ENCODE measurements at regions not wholly inside any gene's neighbourhood (a gene's known extent, or its start where the extent isn't known, plus 50 kb on each side); places are given as distances from the start of the nearest gene placed in this dataset.

GRCh38 chr3:130621824-130622223, 104.8 kb downstream of the COL6A6 start:
- TF ChIP-seq, protein P1, sequence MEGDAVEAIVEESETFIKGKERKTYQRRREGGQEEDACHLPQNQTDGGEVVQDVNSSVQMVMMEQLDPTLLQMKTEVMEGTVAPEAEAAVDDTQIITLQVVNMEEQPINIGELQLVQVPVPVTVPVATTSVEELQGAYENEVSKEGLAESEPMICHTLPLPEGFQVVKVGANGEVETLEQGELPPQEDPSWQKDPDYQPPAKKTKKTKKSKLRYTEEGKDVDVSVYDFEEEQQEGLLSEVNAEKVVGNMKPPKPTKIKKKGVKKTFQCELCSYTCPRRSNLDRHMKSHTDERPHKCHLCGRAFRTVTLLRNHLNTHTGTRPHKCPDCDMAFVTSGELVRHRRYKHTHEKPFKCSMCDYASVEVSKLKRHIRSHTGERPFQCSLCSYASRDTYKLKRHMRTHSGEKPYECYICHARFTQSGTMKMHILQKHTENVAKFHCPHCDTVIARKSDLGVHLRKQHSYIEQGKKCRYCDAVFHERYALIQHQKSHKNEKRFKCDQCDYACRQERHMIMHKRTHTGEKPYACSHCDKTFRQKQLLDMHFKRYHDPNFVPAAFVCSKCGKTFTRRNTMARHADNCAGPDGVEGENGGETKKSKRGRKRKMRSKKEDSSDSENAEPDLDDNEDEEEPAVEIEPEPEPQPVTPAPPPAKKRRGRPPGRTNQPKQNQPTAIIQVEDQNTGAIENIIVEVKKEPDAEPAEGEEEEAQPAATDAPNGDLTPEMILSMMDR (IDR thresholded peaks at IDR 0.05; ENCODE audit: extremely low read depth in 1 of 2, insufficient read depth in 1 of 2, low read depth in 1 of 2, low read length in 2 of 2): no peak
- no peak for TF ChIP-seq MYC (IDR thresholded peaks at IDR 0.05; ENCODE audit: low read depth, low read length)
- TF ChIP-seq JUN (IDR thresholded peaks at IDR 0.05; ENCODE audit: borderline replicate concordance, insufficient read depth, insufficient read length, low read depth): no peak
- no peak for TF ChIP-seq EZH2 (IDR thresholded peaks at IDR 0.05; ENCODE audit: borderline replicate concordance, low read depth, low read length, severe bottlenecking)
- TF ChIP-seq POLR2A (IDR thresholded peaks at IDR 0.05; ENCODE audit: low read depth, low read length): no peak
- TF ChIP-seq MAX (IDR thresholded peaks at IDR 0.05; ENCODE audit: insufficient read depth, insufficient read length): no peak
- TF ChIP-seq GATA2 (IDR thresholded peaks at IDR 0.05; ENCODE audit: insufficient read depth, insufficient read length, low read depth, low read length): no peak
- TF ChIP-seq POLR2AphosphoS5 (IDR thresholded peaks at IDR 0.05; ENCODE audit: insufficient read depth, low read depth, low read length): no peak
- TF ChIP-seq FOS (IDR thresholded peaks at IDR 0.05; ENCODE audit: borderline replicate concordance, insufficient read depth, low read length): no peak
- H3K4me1 ChIP-seq (ENCODE audit: control insufficient read depth, extremely low read depth, insufficient read depth, low read length): no peaks in the 10 kb centered on the region
- H3K27ac ChIP-seq (ENCODE audit: insufficient read depth, low read depth, low read length): no peak overlapping the region
- no peaks in the 10 kb centered on the region for H3K27me3 ChIP-seq (ENCODE audit: control insufficient read depth in 2 of 2, insufficient read depth in 2 of 2, low read length in 2 of 2)
- ChIA-PET CTCF (interaction anchor here (0.6 kb wide), 1 partner anchor 208 kb away, joined by 3 read pairs; no protein-coding TSS in a partner anchor), POLR2A (no interaction called here)
- no TSS peak for BruUV-seq (replicated peaks)
- H3K4me2 ChIP-seq (ENCODE audit: insufficient read depth, low read length): no peak overlapping the region
- FAIRE-seq (no peak), DNase-seq (ENCODE audit: low read depth, low spot score) (no peak)
- H4K20me1 ChIP-seq (replicated peaks; ENCODE audit: control insufficient read depth, extremely low read depth, insufficient read depth, low read length): no peaks in the 10 kb centered on the region
- H3K4me3 ChIP-seq (replicated peaks in 1 of 3; ENCODE audit: insufficient read depth in 1 of 3, low read depth in 1 of 3, low read length in 3 of 3): no peak overlapping the region
- H3K9me1 ChIP-seq (replicated peaks; ENCODE audit: control insufficient read depth, extremely low read depth, insufficient read depth, low read length): no peaks in the 10 kb centered on the region
- no peak overlapping the region for H2AFZ ChIP-seq (ENCODE audit: low read depth, low read length)
- H3K9ac ChIP-seq (replicated peaks; ENCODE audit: extremely low read depth, insufficient read depth, low read length): no peak overlapping the region
- H3K36me3 ChIP-seq (ENCODE audit: control insufficient read depth in 2 of 2, extremely low read depth in 1 of 2, insufficient read depth in 2 of 2, low read length in 2 of 2): no peaks in the 10 kb centered on the region
- dilution Hi-C loops (cut with MboI; ENCODE audit: extremely low pct_ligation_motif_present, low sequenced_read_pairs) (no loop called here), intact Hi-C loops (cut with micrococcal nuclease) (no loop called here)
- H3K9me3 ChIP-seq (replicated peaks; ENCODE audit: control insufficient read depth, insufficient read depth, low read length): no peaks in the 10 kb centered on the region
- no peaks in the 10 kb centered on the region for H3K79me2 ChIP-seq (ENCODE audit: control insufficient read depth, insufficient read depth, low read length)
